NCI-H1092 treated with DMSO at 0.1 percent for 48 hours (cell line): ENCODE measurements at regions not wholly inside any gene's neighbourhood (a gene's known extent, or its start where the extent isn't known, plus 50 kb on each side); places are given as distances from the start of the nearest gene placed in this dataset.
A peak's percentile ranks its signal among the peaks of the same experiment; 100 is the strongest.
"Not testable (repeated sequence)": the region's sequence is repeated elsewhere in the genome, so short reads cannot be mapped to it uniquely, and the experiment has no call there.

ENCODE experiments used
- DNase-seq: peaks from one replicate; lab custom pipeline; 2025; lab: John Stamatoyannopoulos, UW

GRCh38 chrX:45807572-45808425, 607.1 kb upstream of the DIPK2B start:
- DNase-seq, result no peak

GRCh38 chrX:45806410-45807121, 605.9 kb upstream of the DIPK2B start:
- DNase-seq, result no peak

- DNase-seq, result no peak
These were observed 603.6 kb upstream of the DIPK2B start for GRCh38 chrX:45804276-45804675.

- DNase-seq, result no peak
These were observed 602.8 kb upstream of the DIPK2B start for GRCh38 chrX:45803383-45803921.

GRCh38 chrX:45801554-45801953, 600.9 kb upstream of the DIPK2B start:
- DNase-seq, result peak; percentile 5

- not testable (repeated sequence) for DNase-seq
These were observed 600.2 kb upstream of the DIPK2B start for GRCh38 chrX:45800746-45801453.

- DNase-seq, result no peak
These were observed 598.9 kb upstream of the DIPK2B start for GRCh38 chrX:45799576-45799975.

GRCh38 chrX:45795546-45795945, 594.9 kb upstream of the DIPK2B start:
- no peak for DNase-seq

GRCh38 chrX:45794995-45795337, 594.3 kb upstream of the DIPK2B start:
- no peak for DNase-seq

- DNase-seq, result no peak
These were observed 593.8 kb upstream of the DIPK2B start for GRCh38 chrX:45794323-45794994.

GRCh38 chrX:45788941-45789348, 588.3 kb upstream of the DIPK2B start:
- DNase-seq, result no peak

GRCh38 chrX:45788315-45788714, 587.6 kb upstream of the DIPK2B start:
- no peak for DNase-seq

GRCh38 chrX:45784590-45784989, 583.9 kb upstream of the DIPK2B start:
- no peak for DNase-seq

- no peak for DNase-seq
These were observed 582.3 kb upstream of the DIPK2B start for GRCh38 chrX:45783002-45783401.

GRCh38 chrX:45781901-45782553, 581.4 kb upstream of the DIPK2B start:
- no peak for DNase-seq

GRCh38 chrX:45778616-45779015, 577.9 kb upstream of the DIPK2B start:
- DNase-seq, result no peak

GRCh38 chrX:45777366-45777765, 576.7 kb upstream of the DIPK2B start:
- no peak for DNase-seq

- DNase-seq, result no peak
These were observed 574.8 kb upstream of the DIPK2B start for GRCh38 chrX:45775468-45775867.

GRCh38 chrX:45774961-45775360, 574.3 kb upstream of the DIPK2B start:
- no peak for DNase-seq

- no peak for DNase-seq
These were observed 572.9 kb upstream of the DIPK2B start for GRCh38 chrX:45773572-45773971.

GRCh38 chrX:45771560-45772340, 571.1 kb upstream of the DIPK2B start:
- DNase-seq, result no peak
